T-helper 1 cell treated with Interleukin-12 subunit alpha and Interleukin-12 subunit beta and Interleukin-4 antibody, amounts not matched to agents 30 μg/mL and 1 μg/mL, for 36 hours (primary cell): ENCODE measurements at regions not wholly inside any gene's neighbourhood (a gene's known extent, or its start where the extent isn't known, plus 50 kb on each side); places are given as distances from the start of the nearest gene placed in this dataset.
"Not testable (repeated sequence)": the region's sequence is repeated elsewhere in the genome, so short reads cannot be mapped to it uniquely, and the experiment has no call there.

Experiments
- H3K27ac Mint-ChIP-seq: one replicate; pipeline ENCODE4 v1.8.0; 2021; ENCODE audit warnings: mild to moderate bottlenecking, mixed read lengths
- H3K27me3 Mint-ChIP-seq: one replicate; pipeline ENCODE4 v1.8.0; 2021; ENCODE audit warnings: low read depth, mixed read lengths
- H3K36me3 Mint-ChIP-seq: one replicate; pipeline ENCODE4 v1.8.0; 2021; ENCODE audit warnings: low read depth, mixed read lengths
- H3K4me1 Mint-ChIP-seq: one replicate; pipeline ENCODE4 v1.8.0; 2021; ENCODE audit warnings: low read depth, mixed read lengths
- H3K4me3 Mint-ChIP-seq: one replicate; pipeline ENCODE4 v1.8.0; 2021; ENCODE audit warnings: mild to moderate bottlenecking, moderate library complexity, mixed read lengths
- H3K9me3 Mint-ChIP-seq: one replicate; pipeline ENCODE4 v1.8.0; 2021; ENCODE audit warnings: mixed read lengths

DNA sequence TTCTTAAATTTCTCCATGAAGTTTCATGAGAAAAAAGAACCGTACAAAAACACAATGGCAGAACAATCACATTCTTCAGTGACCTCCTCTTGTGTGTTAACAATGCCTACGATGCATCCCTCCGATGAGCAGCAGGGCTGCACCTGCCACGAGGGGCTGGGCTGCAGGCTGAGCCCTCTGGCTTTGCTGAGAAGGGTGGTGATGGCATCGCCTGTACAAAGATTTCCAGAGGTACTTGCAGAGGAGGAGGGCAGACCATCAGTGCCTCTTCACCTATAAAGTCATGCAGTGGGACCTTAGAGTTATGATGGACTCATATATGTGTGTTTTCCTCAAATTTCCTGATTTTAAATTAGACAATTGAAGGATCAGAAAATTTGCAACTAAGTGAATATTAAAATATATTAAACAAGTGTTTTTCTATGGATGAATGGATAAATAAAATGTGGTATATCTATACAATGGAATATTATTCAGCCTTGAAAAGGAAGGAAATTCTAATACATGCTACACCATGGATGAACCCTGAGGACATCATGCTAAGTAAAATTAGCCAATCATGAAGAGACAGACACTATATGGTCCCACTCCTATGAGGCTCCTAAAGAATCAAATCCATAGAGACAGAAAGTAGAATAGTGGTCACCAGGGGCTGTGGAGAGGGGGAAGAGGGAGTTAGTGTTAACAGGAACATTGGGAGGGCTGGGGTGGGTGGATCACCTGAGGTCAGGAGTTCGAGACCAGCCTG is 489.3 kb downstream of the SIPA1L2 start:
- Mint-ChIP-seq H3K27me3 (no peaks in the 10 kb centered on the region), H3K4me1 (no peaks in the 10 kb centered on the region), H3K4me3 (no peak overlapping the region), H3K27ac (no peak overlapping the region), H3K36me3 (no peaks in the 10 kb centered on the region), H3K9me3 (no peaks in the 10 kb centered on the region)

DNA sequence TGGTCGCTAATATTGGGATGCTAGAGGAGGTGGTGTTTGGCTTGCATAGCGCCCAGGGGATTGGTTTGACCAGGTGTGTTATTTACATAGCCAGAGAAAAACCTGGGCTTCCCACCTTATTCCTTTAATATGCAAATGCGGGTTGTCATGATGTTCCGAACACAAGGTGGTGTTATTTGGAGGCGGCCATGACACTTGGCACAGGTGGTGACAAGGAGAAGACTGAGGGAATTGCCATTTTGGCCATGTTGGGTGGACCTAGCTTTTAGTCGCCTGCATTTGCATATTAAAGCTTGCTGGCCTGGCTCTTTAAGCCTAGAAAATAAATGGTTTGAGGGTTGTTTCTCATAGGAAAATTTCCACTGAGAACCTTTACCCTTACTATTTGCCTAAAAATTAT is 490.5 kb downstream of the SIPA1L2 start:
- no peaks in the 10 kb centered on the region for H3K9me3 Mint-ChIP-seq
- H3K27ac Mint-ChIP-seq = no peak overlapping the region
- H3K27me3 Mint-ChIP-seq = no peaks in the 10 kb centered on the region
- no peaks in the 10 kb centered on the region for H3K4me1 Mint-ChIP-seq
- no peak overlapping the region for H3K4me3 Mint-ChIP-seq
- H3K36me3 Mint-ChIP-seq = no peaks in the 10 kb centered on the region

DNA sequence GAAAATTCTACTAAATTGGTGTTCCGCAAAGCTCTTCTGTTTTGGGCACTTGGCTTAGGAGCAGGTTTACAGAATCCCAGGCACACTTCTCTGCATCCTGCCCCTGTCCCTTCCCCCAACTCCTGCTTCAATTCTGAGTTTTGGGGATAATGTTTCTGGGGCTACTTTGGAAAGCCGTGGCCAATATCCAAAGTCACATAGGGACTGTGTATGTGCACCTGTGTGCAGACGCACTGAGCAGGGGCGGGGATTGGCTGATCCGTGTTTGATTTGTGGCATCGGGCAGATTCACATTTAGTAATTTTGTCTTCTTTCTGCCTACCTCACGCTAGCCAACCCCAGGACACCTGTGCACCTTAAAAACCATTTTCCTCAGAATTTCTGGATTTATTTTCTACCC is 491.9 kb downstream of the SIPA1L2 start:
- Mint-ChIP-seq H3K4me1 (no peaks in the 10 kb centered on the region), H3K36me3 (no peaks in the 10 kb centered on the region), H3K27ac (no peak overlapping the region), H3K4me3 (no peak overlapping the region), H3K27me3 (no peaks in the 10 kb centered on the region), H3K9me3 (no peaks in the 10 kb centered on the region)

DNA sequence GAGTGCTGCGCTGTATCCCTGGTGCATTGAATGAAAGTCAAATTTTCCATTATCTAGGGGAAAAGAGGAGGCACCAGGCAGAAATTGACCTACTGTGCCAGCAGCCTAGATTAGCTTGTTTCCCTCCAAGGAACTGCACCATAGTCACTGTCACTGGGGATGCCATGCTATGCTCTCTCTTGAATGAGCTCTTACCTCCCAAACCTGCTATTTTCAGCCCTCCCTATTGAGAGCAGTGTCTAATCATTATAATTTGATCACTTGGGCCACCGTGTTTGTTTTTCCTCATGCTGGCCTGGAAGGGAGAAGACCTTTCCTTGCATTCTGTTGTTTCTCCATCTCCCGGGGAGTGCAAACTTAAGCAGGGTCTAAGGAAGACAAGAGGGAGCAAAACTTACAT is 492.9 kb downstream of the SIPA1L2 start:
- no peaks in the 10 kb centered on the region for H3K9me3 Mint-ChIP-seq
- H3K4me3 Mint-ChIP-seq = no peak overlapping the region
- H3K27ac Mint-ChIP-seq = no peak overlapping the region
- H3K36me3 Mint-ChIP-seq = no peaks in the 10 kb centered on the region
- no peaks in the 10 kb centered on the region for H3K4me1 Mint-ChIP-seq
- no peaks in the 10 kb centered on the region for H3K27me3 Mint-ChIP-seq

- Mint-ChIP-seq H3K36me3 (no peaks in the 10 kb centered on the region), H3K27me3 (no peaks in the 10 kb centered on the region), H3K9me3 (no peaks in the 10 kb centered on the region), H3K4me3 (no peak overlapping the region), H3K27ac (no peak overlapping the region), H3K4me1 (no peaks in the 10 kb centered on the region)
Observed at GRCh38 chr1:232136136-232136535, 493.8 kb downstream of the SIPA1L2 start.

DNA sequence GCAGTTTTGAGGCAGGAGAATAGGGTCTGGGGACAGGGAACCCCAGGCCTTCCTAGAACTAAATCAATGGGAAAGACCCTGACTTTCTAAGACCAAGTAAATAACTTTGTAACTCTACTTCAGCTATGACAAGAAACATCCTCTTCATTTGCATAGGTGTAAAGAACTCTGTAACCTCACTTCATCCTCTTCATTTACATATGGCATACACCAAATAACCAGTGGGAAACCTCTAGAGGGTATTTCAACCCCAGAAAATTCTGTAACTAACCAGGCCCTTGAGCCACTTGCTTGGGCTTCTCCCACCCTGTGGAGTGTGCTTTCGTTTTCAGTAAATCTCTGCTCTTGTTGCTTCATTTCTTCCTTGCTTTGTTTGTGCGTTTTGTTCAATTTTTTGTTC is 495.6 kb downstream of the SIPA1L2 start:
- Mint-ChIP-seq H3K9me3 (peaks cover 3% of the 10 kb centered on the region), H3K27ac (no peak overlapping the region), H3K4me1 (no peaks in the 10 kb centered on the region), H3K4me3 (no peak overlapping the region), H3K36me3 (no peaks in the 10 kb centered on the region), H3K27me3 (peaks cover 3% of the 10 kb centered on the region)

DNA sequence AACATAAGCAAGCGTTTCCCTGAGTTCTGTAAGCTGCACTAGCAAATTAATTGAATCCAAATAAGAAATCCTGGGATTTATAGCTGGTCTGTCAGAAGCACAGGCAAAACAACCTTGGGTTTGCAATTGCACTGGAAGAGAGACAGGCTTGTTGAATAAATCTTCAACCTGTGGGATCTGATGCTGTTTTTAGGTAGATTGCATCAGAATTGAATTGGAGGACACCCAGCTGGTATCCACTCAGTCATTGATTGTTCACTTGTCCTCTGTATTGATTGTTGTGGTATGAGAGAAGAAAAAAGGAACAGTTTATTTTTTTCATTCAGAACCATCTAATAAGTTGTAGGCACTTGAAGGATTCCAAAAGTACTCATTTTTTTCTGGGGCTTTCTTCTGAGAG is 497.4 kb downstream of the SIPA1L2 start:
- Mint-ChIP-seq H3K27me3 (peaks cover 4% of the 10 kb centered on the region), H3K9me3 (peaks cover 3% of the 10 kb centered on the region), H3K36me3 (no peaks in the 10 kb centered on the region), H3K4me1 (no peaks in the 10 kb centered on the region), H3K27ac (no peak overlapping the region), H3K4me3 (no peak overlapping the region)

DNA sequence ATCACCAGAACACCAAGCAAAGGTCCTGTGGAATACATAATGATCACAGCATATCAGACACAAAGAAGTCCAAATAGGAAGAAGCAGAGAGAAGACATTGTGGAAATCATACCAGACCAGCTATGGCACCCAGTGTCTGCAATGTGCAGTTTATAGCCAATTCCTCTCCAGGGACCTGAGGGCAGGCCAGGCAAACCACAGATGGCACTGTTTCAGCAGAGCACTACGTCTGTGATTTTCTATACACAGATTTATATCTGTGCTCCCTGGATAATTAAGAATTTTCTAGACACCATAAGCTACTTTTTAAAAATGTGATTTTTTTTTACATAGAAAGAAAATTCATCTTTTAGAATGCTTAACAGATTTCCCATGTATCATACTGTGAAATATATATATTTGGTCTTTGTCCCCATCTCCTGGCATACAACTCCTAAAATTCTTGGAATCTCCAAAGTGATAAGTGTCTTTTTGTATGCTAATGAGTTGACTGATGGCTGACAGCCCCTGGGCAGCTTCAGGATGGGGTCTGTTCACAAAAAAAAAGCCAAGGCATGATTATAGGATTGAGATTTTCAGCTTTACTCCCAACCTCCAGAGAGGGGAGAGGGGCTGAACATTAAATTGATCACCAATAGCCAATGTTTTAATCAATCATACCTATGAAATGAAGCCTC is 498.1 kb downstream of the SIPA1L2 start:
- Mint-ChIP-seq H3K27ac (no peak overlapping the region), H3K27me3 (peaks cover 8% of the 10 kb centered on the region), H3K4me3 (no peak overlapping the region), H3K9me3 (peaks cover 3% of the 10 kb centered on the region), H3K36me3 (no peaks in the 10 kb centered on the region), H3K4me1 (no peaks in the 10 kb centered on the region)

GRCh38 chr1:232130815-232131480 is 499.0 kb downstream of the SIPA1L2 start:
- Mint-ChIP-seq H3K27ac (no peak overlapping the region), H3K36me3 (no peaks in the 10 kb centered on the region), H3K27me3 (peaks cover 15% of the 10 kb centered on the region), H3K4me3 (no peak overlapping the region), H3K4me1 (no peaks in the 10 kb centered on the region), H3K9me3 (peaks cover 3% of the 10 kb centered on the region)

DNA sequence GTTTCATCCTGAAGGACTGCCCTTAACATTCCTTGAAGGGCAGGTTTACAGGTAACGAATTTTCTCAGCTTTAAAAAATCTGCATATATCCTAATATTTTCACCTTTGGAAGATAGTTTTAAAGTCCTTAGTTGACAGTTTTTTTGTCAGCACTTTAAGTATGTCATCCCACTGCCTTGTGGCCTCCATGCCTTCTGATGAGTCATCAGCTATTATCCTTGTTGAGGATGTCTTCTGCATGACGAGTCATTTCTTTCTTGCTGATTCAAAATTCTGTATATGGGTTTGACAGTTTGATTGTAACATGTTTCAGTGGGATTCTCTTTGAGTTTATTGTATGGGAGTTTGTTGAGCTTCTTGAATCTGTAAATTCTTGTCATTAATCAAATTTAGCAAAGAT is 500.6 kb downstream of the DISC1 start:
- no peak overlapping the region for H3K27ac Mint-ChIP-seq
- H3K4me3 Mint-ChIP-seq = no peak overlapping the region
- H3K4me1 Mint-ChIP-seq = no peaks in the 10 kb centered on the region
- peaks cover 24% of the 10 kb centered on the region for H3K27me3 Mint-ChIP-seq
- H3K36me3 Mint-ChIP-seq = no peaks in the 10 kb centered on the region
- H3K9me3 Mint-ChIP-seq = peaks cover 3% of the 10 kb centered on the region

DNA sequence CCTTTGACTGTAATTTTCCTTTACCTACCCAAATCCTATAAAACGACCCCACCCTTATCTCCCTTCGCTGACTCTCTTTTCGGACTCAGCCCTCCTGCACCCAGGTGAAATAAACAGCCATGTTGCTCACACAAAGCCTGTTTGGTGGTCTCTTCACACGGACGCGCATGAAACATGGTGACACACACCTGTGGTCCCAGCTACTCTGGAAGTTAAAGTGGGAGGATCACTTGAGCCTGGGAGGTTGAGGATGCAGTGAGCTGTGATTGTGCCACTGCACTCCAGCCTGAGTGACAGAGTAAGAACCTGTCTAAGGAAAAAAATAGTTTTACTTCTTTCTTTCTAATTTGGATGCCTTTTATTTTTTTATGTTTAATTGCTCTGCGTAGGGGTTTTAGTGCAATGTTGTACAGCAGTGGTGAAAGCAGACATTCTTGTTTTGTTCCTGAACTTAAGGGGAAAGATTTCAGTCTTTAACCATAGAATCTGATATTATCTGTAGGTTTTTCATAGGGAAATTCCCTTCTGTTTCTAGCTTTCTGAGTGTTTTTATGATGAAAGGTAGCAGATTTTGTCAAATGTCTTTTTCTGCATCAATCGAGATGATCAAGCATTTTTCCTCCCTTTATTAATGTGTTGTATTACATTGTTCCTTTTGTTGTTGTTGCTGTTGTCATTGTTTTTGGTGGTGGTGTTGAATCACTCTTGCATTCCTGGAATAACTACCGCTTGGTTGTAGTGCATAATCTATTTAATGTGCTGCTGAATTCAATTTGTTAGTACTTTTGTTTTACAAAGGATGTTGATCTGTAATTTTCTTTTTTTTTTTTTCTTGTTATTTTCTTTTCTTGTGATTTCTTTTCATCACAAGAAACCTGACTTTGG is 497.4 kb downstream of the DISC1 start:
- Mint-ChIP-seq H3K9me3 (no peaks in the 10 kb centered on the region), H3K4me3 (no peak overlapping the region), H3K27me3 (peaks cover 21% of the 10 kb centered on the region), H3K27ac (no peak overlapping the region), H3K36me3 (no peaks in the 10 kb centered on the region), H3K4me1 (no peaks in the 10 kb centered on the region)

DNA sequence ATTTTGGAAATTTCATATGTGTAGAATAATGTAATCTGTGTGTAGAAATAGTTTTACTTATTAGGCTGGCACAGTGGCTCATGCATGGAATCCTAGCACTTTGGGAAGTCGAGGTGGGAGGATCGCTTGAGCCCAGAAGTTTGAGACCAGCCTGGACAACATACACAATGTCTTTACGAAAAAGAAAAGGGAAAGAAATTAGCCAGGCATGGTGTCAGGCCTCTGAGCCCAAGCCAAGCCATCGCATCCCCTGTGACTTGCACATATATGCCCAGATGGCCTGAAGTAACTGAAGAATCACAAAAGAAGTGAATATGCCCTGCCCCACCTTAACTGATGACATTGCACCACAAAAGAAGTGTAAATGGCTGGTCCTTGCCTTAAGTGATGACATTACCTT is 491.3 kb downstream of the DISC1 start:
- H3K4me1 Mint-ChIP-seq, H3K9me3 Mint-ChIP-seq, H3K36me3 Mint-ChIP-seq, H3K4me3 Mint-ChIP-seq, H3K27ac Mint-ChIP-seq, H3K27me3 Mint-ChIP-seq: not testable (repeated sequence)

DNA sequence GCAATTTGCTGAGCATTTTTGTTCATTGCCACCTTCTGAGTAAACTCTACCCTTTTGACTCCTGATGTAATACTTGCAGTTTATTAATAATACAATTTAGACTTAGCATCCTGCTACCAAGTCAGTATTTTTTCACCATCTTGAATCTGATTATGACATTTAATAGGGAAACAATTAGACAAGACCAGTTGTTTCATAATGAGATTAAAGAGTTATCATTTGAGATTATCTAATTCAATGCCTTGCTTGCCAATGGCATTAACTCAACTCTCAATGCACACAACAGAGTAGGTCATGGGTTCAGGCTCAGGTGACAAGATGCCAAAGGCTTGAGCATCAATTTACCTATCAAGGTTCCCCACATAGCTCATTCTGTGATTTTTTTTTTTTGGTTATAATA is 488.4 kb downstream of the DISC1 start:
- no peaks in the 10 kb centered on the region for H3K36me3 Mint-ChIP-seq
- H3K9me3 Mint-ChIP-seq = no peaks in the 10 kb centered on the region
- no peak overlapping the region for H3K4me3 Mint-ChIP-seq
- no peak overlapping the region for H3K27ac Mint-ChIP-seq
- no peaks in the 10 kb centered on the region for H3K4me1 Mint-ChIP-seq
- peaks cover 13% of the 10 kb centered on the region for H3K27me3 Mint-ChIP-seq

DNA sequence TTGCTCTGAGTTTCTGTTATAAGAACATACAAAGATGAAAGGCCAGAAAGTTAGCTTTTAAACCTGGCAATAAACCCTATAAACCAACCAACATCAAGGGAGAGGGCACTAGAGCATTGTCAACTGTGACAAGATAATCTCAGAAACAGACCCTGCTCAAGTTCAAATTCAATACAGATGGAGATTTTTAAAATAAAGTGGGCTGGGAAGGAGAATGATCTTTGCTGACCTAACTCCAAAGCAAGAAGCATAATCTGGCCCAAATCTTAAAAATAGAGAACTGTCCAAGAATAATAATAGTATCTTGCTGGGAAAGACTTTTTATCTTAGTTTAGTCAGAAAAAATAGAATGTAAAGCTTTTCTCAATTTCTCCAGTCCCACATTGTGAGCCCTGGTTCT is 485.5 kb downstream of the DISC1 start:
- Mint-ChIP-seq H3K36me3 (no peaks in the 10 kb centered on the region), H3K4me1 (no peaks in the 10 kb centered on the region), H3K27me3 (peaks cover 22% of the 10 kb centered on the region), H3K4me3 (no peak overlapping the region), H3K27ac (no peak overlapping the region), H3K9me3 (no peaks in the 10 kb centered on the region)
